Fibroblast of mammary gland (primary cell): ENCODE measurements at regions not wholly inside any gene's neighbourhood (a gene's known extent, or its start where the extent isn't known, plus 50 kb on each side); places are given as distances from the start of the nearest gene placed in this dataset.
"Not testable (repeated sequence)": the region's sequence is repeated elsewhere in the genome, so short reads cannot be mapped to it uniquely, and the experiment has no call there.

ENCODE experiments used
- DNase-seq: peaks from one replicate; pipeline ENCODE4 v3.0.0-alpha.2; 2010; ENCODE audit warnings: low read depth
- H3K4me3 ChIP-seq: 2 replicates; pipeline ENCODE4 v1.5.1; 2011; ENCODE audit warnings: low read depth, mild to moderate bottlenecking, low read length, moderate library complexity; ENCODE audit not compliant: control insufficient read depth
- TF ChIP-seq, protein P1 (sequence below): conservative IDR thresholded peaks from 2 replicates; pipeline ENCODE4 v1.5.1; 2011; ENCODE audit warnings: low read depth, low read length, inconsistent platforms; ENCODE audit not compliant: control insufficient read depth, insufficient read depth

DNA sequence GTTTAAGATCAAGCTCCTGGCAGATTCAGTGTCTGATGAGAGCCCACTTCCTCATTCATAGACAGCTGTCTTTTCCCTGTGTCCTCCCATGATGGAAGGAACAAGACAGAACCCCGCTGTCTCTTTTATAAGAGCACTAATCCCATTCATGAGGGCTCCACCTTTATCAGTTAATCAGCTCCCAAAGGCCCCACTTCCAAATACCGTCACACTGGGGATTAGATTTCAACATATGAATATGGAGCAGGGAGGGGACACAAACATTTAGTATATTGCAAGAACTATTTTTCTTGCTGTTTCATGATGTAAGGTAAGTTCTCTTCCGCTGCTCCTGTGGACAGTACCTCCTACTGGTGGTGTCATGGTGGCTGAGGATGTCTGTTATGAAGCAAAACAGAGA lies 158.3 kb upstream of the IRAK1BP1 start:
- DNase-seq = no peak
- TF ChIP-seq, protein P1, sequence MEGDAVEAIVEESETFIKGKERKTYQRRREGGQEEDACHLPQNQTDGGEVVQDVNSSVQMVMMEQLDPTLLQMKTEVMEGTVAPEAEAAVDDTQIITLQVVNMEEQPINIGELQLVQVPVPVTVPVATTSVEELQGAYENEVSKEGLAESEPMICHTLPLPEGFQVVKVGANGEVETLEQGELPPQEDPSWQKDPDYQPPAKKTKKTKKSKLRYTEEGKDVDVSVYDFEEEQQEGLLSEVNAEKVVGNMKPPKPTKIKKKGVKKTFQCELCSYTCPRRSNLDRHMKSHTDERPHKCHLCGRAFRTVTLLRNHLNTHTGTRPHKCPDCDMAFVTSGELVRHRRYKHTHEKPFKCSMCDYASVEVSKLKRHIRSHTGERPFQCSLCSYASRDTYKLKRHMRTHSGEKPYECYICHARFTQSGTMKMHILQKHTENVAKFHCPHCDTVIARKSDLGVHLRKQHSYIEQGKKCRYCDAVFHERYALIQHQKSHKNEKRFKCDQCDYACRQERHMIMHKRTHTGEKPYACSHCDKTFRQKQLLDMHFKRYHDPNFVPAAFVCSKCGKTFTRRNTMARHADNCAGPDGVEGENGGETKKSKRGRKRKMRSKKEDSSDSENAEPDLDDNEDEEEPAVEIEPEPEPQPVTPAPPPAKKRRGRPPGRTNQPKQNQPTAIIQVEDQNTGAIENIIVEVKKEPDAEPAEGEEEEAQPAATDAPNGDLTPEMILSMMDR = no peak
- no peak overlapping the region for H3K4me3 ChIP-seq

DNA sequence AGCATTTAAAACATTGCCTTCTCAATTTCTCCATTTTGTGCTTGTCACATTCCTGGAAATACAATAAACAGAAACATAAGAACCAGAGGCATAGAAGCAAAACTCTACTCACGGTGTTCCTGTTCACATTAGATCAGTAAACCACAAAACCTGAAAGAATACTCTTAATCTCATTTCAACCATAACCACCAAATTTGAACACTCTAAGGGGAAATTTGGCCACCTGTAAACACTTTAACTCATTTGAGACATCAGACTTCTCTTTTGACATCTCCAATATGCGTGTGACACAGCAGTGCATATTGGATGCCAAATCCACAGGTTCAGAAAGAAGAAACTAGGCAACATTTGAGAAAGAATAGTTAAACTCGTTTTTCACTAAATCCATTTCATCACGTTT lies 153.8 kb upstream of the IRAK1BP1 start:
- TF ChIP-seq, protein P1 = no peak
- H3K4me3 ChIP-seq = no peak overlapping the region

DNA sequence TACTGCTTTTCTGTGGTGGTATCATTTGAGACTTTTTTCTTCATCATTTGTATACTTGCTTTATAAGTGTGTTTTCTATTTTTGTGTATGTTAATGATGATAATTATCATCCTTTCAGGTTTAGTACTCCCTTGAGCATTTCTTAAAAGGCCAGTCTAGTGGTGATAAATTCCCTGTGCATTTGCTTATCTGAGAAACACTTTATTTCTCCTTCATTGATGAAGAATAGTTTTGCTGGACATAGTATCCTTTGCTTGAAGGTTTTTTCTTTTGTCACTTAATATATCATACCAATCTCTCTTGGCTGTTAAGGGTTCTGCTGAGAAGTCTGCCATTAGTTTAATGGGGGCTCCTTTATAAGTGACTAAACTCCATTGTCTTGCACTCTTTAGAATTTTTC lies 123.2 kb upstream of the IRAK1BP1 start:
- DNase-seq = no peak
- TF ChIP-seq, protein P1 = no peak

More for the DNA sequence above, 153.8 kb upstream of the IRAK1BP1 start:
- no peak for DNase-seq

DNA sequence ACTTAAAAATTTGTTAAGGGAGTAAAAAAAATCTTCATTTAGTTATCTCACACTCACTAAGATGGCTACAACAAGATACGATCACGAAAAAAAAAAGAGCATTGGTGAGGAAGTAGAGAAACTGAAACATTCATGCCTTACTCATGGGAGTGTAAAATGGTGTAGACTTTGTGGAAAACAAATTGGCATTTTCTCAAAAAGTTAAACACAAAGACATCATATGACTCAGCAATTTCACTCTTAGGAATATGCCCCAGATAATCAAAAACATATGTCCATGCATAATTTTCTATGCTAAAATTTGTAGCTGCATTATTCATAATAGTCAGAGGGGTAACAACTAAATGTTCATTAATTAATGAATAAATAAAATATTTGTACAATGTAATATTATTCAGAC lies 120.9 kb upstream of the IRAK1BP1 start:
- H3K4me3 ChIP-seq = no peak overlapping the region
- TF ChIP-seq, protein P1 = no peak
- peak; percentile 82 for DNase-seq

More for the DNA sequence above, 123.2 kb upstream of the IRAK1BP1 start:
- no peak overlapping the region for H3K4me3 ChIP-seq

DNA sequence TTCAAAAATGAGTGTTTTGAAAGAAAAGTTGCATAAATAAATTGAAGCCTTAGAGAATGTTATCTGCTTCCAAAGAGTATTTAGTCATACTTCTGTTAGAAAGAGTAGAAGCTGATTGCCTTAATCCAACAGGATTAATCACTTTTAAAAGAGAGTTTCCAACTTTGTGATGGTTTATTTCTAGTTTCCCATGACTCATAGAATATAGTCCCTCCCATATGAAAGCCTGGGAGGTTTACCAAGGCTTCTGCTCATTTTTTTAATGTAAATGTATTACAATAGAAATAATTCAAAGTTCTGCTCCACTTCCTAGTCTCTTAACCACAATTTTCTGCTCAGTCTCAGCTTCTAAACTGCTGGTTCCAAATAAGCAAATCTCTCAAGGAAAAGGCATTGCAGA lies 118.0 kb upstream of the IRAK1BP1 start:
- H3K4me3 ChIP-seq = no peak overlapping the region
- DNase-seq = peak; percentile 57
- TF ChIP-seq, protein P1 = no peak

DNA sequence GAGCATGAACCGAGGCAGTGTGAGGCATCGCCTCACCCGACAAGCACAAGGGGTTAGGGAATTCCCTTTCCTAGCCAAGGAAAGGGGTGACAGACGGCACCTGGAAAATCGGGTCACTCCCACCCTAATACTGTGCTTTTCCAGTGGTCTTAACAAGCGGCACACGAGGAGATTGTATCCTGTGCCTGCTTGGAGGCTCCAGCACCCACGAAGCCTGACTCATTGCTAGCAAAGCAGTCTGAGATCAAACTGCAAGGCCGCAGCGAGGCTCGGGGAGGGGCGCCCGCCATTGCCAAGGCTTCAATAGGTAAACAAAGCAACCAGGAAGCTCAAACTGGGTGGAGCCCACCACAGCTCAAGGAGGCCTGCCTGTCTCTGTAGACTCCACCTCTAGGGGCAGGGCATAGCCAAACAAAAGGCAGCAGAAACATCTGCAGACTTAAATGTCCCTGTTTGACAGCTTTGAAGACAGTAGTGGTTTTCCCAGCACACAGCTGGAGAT lies 109.0 kb upstream of the IRAK1BP1 start:
- DNase-seq, H3K4me3 ChIP-seq: not testable (repeated sequence)

DNA sequence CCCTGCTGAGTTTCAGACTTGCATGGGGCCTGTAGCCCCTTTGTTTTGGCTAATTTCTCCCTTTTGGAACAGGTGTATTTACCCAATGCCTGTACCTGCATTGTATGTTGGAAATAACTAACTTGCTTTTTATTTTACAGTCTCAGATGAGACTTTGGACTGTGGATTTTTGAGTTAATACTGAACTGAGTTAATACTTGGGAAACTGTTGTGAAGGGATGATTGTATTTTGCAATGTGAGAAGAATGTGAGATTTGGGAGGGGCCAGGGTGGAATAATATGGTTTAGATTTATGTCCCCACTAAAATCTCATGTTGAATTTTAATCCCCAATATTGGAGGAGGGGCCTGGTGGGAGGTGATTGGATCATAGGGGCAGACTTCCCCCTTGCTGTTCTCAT lies 99.1 kb upstream of the IRAK1BP1 start:
- no peak overlapping the region for H3K4me3 ChIP-seq
- DNase-seq = no peak
- TF ChIP-seq, protein P1 = no peak
